ENCODE measurements at regions not wholly inside any gene's neighbourhood (a gene's known extent, or its start where the extent isn't known, plus 50 kb on each side); places are given as distances from the start of the nearest gene placed in this dataset.
"Not testable (repeated sequence)": the region's sequence is repeated elsewhere in the genome, so short reads cannot be mapped to it uniquely, and the experiment has no call there.

DNA sequence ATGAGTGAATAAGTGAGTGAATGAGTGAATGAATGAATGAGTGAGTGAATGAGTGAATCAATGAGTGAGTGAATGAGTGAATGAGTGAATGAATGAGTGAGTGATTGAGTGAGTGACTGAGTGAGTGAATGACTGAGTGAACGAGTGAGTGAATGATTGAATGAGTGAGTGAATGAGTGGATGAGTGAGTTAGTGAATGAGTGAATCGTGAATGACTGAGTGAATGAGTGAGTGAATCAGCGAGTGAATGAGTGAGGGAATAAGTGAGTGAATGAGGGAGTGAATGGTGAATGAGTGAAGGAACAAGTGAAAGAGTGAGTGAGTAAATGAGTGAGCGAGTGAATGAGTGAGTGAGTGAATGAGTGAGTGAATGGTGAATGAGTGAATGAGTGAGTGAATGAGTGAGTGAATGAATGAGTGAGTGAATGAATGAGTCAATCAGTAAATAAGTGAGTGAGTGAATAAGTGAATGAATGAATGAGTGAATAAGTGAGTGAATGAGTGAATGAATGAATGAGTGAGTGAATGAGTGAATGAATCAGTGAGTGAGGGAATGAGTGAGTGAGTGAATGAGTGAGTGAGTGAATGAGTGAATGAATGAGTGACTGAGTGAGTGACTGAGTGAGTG lies 135.7 kb upstream of the ZNF469 start:
- TF ChIP-seq, protein P1, sequence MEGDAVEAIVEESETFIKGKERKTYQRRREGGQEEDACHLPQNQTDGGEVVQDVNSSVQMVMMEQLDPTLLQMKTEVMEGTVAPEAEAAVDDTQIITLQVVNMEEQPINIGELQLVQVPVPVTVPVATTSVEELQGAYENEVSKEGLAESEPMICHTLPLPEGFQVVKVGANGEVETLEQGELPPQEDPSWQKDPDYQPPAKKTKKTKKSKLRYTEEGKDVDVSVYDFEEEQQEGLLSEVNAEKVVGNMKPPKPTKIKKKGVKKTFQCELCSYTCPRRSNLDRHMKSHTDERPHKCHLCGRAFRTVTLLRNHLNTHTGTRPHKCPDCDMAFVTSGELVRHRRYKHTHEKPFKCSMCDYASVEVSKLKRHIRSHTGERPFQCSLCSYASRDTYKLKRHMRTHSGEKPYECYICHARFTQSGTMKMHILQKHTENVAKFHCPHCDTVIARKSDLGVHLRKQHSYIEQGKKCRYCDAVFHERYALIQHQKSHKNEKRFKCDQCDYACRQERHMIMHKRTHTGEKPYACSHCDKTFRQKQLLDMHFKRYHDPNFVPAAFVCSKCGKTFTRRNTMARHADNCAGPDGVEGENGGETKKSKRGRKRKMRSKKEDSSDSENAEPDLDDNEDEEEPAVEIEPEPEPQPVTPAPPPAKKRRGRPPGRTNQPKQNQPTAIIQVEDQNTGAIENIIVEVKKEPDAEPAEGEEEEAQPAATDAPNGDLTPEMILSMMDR (IDR thresholded peaks at IDR 0.05), result not testable (repeated sequence)
- not testable (repeated sequence) for TF ChIP-seq EP300, POLR2A (IDR thresholded peaks at IDR 0.05)
